ENCODE measurements at regions not wholly inside any gene's neighbourhood (a gene's known extent, or its start where the extent isn't known, plus 50 kb on each side); places are given as distances from the start of the nearest gene placed in this dataset.

DNA sequence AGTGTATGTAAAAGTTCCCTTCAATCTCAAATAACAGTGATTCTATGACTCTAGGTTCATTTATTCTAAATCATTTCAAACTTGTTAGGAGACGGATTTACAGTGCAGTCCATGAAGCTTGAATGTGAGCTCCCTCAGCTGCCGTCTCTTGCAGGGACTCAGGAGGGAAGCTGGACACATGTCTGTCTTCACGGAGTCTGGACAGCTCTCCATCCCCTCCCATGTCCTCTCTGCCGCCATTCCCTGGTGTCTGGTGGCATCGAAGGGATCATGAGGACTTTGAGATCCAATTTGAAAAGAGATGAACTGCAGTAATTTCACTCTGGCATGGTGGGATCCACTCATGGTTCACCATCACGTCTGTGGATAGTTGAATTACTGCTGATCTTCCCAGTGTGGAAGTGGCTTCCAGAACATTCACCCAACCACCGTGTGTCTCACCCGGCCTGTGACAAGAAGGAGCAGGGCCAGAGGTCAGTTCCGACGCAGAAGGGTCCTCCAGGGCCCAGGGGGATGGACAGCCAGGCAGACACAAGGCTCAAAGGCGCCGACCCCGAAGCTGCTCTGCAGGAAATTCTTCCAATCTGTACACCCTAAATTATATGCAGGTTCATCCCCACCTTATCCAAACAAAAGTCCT is 370.1 kb downstream of the THBS2 start:
- DNase-seq (ENCODE audit: low read depth): no peak
- TF ChIP-seq, protein P1, sequence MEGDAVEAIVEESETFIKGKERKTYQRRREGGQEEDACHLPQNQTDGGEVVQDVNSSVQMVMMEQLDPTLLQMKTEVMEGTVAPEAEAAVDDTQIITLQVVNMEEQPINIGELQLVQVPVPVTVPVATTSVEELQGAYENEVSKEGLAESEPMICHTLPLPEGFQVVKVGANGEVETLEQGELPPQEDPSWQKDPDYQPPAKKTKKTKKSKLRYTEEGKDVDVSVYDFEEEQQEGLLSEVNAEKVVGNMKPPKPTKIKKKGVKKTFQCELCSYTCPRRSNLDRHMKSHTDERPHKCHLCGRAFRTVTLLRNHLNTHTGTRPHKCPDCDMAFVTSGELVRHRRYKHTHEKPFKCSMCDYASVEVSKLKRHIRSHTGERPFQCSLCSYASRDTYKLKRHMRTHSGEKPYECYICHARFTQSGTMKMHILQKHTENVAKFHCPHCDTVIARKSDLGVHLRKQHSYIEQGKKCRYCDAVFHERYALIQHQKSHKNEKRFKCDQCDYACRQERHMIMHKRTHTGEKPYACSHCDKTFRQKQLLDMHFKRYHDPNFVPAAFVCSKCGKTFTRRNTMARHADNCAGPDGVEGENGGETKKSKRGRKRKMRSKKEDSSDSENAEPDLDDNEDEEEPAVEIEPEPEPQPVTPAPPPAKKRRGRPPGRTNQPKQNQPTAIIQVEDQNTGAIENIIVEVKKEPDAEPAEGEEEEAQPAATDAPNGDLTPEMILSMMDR (IDR thresholded peaks at IDR 0.05; ENCODE audit: low read depth, low read length, missing control alignments): no peak
- H3K4me3 ChIP-seq (ENCODE audit: low read depth, low read length): no peak overlapping the region

DNA sequence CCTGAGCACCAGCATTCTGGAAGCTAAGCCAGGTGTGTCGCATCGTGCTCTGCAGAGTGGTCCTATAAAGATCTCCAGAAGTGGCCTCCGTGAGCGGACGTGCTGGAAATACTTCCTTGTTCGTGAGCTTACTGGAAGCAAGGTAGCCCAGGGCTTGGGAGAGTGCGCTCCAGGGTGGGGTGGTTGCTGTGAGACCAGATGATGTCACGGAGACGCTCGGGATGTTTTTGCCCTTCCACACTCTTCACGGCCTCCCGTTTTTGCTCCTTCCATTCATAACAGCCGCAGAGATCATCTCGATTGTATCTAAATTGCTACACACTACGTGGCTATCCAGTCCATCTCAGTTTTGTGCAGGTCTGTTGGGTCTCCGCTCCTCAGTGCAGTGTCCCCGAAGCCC is 373.4 kb downstream of the THBS2 start:
- TF ChIP-seq, protein P1 (IDR thresholded peaks at IDR 0.05; ENCODE audit: low read depth, low read length, missing control alignments): no peak

DNA sequence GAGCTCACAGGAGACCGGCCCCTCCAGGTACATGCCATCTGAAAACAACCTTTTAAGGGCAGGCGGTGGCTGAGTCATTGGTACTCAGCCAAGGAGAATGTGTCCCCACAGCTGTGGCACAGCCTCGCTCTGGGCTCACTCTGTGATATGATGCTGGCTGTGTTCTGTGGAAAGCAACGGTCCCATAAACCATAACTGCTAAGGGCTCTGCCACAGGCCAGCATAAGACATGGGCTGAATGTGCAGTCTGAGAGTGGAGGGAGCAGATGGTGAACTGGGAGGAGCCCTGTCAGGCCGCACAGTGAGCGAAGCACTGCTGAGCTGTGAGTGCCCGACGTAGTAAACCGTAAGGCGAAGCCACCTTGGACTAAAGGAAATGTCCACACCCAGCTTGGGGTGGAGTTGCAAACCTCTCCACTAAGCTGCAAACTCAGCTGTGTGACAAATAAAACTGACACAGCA is 375.8 kb downstream of the THBS2 start:
- DNase-seq (ENCODE audit: low read depth): no peak
- H3K4me3 ChIP-seq (ENCODE audit: low read depth, low read length): no peak overlapping the region
- TF ChIP-seq, protein P1 (IDR thresholded peaks at IDR 0.05; ENCODE audit: low read depth, low read length, missing control alignments): no peak

More for the DNA sequence above, 373.4 kb downstream of the THBS2 start:
- no peak overlapping the region for H3K4me3 ChIP-seq (ENCODE audit: low read depth, low read length)
- no peak for DNase-seq (ENCODE audit: low read depth)

DNA sequence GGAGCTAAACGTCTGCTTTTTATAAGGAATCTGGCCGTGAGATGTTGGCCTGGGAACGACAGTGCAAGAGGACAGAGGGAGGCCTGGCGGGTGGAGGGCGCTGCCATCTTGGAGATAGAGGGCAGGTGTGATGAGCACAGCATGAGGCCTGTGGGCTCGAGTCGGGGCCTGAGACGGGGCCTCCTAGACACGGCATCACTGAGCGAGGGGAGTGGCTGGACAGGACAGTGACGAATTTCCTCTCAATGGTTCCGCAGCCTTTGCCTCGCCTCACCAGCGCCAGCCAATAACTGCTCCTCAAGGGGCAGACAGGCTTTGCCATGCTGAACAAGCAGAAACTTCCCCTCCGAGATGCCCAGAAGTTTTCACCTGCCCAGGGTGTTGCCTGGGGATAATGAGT is 376.7 kb downstream of the THBS2 start:
- TF ChIP-seq, protein P1 (IDR thresholded peaks at IDR 0.05; ENCODE audit: low read depth, low read length, missing control alignments): no peak
- H3K4me3 ChIP-seq (ENCODE audit: low read depth, low read length): no peak overlapping the region
- no peak for DNase-seq (ENCODE audit: low read depth)

DNA sequence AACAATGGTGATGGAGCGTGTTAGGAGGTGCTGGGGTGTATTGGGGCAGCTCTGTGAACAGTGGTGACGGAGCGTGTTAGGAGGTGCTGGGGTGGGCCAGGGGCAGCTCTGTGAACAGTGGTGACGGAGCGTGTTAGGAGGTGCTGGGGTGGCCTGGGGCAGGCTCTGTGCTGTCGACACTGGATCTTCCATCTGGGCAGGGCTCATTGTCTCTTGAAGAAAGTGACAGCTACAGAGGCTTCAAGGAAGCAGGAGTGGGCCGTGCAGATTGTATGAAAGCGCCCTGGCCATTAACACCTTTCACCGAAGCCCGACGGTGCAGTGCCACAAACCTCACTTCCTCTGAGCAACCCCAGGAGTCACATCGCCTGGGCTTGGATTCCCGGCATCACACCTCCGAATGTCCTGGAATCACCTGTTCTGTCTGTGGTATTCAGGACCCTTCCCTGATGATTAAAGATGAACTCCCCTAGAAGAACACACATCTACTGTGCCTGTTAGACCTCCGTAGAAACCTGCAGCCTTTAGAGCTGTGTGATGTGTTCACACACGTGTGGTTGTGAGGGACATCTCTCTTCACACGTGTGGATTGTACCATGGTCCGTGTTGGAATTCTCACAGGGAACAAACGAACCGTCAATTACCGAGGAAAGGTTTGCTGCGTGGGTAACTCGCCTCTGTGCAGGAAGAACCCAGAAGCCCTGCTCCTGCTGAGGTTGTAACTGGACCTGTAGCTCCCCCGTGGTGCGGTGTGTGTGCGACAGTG is 377.7 kb downstream of the THBS2 start:
- DNase-seq (ENCODE audit: low read depth): no peak
- no peak overlapping the region for H3K4me3 ChIP-seq (ENCODE audit: low read depth, low read length)
- TF ChIP-seq, protein P1 (IDR thresholded peaks at IDR 0.05; ENCODE audit: low read depth, low read length, missing control alignments): no peak

DNA sequence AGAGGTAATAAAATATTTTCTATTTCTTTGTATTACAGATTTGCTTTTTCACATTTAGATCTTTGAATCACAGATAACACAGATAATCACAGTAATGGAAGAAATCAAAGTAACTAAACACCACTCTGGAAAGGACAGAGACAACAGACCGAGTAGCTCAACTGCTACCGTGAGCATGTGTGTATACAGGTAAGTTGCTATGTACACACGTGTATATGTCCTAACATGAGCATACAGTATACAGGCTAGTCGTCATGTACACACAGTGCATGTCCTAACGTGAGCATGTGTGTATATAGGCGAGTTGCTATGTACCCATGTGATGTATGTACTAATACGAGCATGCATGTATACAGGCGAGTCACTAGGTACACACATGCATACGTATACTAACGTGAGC is 379.0 kb downstream of the THBS2 start:
- H3K4me3 ChIP-seq (ENCODE audit: low read depth, low read length): no peak overlapping the region
- TF ChIP-seq, protein P1 (IDR thresholded peaks at IDR 0.05; ENCODE audit: low read depth, low read length, missing control alignments): no peak
- DNase-seq (ENCODE audit: low read depth): no peak
